NCI-H2029 treated with DMSO at 0.1 percent for 48 hours (cell line): ENCODE measurements at regions not wholly inside any gene's neighbourhood (a gene's known extent, or its start where the extent isn't known, plus 50 kb on each side); places are given as distances from the start of the nearest gene placed in this dataset.

ENCODE experiments used
- DNase-seq: peaks from one replicate; lab custom pipeline; 2025; lab: John Stamatoyannopoulos, UW

GRCh38 chr20:60213126-60213893 is 255.1 kb downstream of the CDH26 start:
- no peak for DNase-seq

- no peak for DNase-seq
Measured at GRCh38 chr20:60214901-60215815, 256.9 kb downstream of the CDH26 start.

DNA sequence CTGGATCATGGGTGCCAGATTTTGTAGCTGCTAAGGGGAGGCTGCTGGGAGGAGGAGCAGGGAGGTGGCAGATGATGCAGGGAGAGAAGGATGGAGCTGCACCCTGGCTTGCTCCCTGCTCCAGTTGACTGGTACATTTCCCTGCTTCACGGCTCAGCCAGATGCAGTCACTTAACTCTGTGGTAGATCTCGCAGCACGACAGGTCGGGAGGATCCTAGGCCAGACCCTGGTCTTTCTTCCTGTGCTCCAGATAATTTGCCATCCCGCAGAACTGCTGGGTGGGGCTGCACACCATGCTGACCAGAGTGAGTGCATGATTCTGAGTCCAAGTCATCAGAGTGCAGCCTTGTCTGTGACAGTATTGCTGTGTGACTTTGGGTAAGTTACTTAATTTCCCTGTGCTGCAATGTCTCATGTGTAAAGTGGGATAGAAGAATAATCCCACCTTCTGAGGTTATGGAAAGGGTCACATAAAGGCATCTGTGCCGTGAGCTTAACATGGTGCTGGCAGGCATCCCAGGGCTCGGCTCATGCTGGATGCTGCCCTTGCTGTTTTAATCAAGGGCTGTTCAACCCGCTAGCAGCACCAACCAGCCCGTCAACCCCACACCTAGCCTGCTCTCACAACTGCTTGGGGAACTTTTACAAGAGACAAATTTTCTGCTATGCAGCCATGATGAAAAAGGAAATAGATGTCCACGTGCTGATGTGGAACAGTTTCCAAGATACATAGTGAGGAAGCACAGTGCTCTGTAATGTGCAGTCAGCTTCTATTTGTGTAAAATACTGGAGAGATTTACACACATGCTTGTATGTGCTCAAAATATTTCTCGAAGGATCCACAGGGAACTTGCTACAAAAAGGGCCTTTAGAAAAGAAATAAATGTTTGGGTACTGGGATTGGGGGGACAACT is 257.9 kb downstream of the CDH26 start:
- DNase-seq = no peak

DNA sequence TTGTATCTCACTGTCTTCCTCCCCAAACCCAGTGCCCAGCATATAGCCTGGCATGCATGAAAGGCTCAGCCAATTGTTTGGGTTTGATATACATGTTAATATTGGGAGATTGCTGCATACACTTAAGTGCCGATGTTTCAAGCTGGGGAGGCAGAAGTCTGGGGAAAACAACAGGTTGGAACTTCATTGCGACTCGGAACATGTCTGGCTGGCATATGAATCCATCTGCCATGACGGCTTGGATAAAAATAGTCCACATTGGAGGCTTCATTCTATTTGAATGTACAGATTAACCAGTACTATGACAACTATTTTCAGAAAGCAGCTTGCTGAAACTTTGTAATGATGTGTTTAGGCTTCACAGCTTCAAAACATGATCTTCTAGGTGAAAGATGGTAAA is 261.0 kb downstream of the CDH26 start:
- no peak for DNase-seq

DNA sequence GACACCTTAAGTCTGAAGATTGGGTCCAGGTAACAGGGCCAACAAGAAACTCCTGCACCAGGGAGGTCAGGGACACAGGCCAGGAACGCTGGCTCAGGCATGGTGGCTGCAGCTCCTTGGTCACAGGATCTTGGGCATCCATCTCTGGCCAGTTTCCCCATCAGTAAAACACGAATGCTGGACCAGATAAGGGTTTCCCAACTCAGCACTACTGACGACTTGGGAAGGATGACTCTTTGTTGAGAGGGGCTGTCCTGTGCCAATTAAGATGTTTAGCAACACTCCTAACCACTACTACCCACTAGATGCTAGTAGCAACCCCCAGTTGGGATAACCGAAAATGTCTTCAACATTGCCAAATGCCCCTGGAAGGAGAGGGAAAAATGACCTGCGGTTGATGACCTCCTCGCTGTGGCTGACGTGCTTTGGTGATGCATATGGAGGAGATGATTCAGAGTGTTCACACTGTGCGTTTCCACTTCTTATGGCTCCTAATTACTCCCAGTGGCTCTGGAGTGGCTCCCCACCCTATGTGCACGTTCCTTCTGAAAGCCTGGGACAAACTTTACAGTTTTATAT is 261.9 kb downstream of the CDH26 start:
- DNase-seq = no peak

DNA sequence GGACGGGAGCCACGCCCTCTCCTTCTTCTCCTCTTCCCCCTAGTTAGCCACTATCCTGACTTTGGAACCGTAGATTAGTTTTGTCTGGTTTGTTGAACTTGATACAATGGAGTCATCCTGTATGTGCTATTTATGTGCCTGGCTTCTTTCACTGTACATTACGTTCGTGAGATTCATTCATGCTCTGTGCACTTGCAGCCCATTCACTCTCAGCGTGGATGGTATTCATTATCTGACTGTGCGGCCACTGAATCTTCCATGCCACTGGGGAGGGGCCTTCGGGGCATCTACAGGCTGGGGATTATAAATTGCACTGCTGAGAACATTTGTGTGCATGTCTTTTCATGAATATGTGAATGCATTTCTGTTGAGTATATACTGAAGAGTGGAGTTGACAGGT is 262.5 kb downstream of the CDH26 start:
- no peak for DNase-seq

DNA sequence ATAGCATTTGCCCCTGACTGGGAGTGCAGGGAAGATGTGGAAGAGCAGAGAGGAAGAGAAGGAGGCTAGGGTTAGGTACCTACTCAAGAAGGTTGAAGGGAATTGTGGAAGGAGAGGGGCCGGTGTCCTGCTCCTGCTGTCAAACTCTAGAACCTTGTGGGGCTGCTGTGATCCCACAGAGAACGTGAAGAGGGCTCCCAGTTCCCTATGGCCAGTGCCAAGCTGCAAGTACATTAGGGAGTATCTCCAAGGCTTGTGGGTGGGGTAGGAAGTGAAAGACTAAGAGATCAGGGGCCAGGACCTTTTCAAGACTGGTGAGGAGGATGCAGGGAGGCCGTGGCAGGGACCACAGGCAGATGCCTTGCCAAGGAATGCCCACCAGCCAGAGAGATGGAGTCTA is 263.4 kb downstream of the CDH26 start:
- DNase-seq = no peak

GRCh38 chr20:60222497-60222896 is 264.3 kb downstream of the CDH26 start:
- DNase-seq = no peak

DNA sequence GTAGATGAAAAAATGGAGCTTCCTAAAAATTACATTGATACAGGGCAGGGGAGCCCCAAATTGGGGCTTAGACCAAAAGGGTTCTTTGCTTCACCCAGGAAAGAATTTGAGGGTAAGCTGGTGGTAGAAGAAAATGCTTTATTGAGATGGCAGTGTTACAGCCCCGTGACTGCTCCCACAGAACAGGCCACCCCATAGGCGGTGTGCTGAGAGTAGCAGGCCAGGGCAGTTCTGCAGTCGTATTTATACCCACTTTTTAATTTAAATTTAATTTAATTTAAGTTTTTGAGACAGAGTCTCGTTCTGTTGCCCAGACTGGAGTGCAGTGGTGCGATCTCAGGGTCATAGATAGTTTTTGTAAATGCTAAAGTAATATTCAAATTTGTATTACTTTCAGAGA is 265.0 kb downstream of the CDH26 start:
- no peak for DNase-seq

DNA sequence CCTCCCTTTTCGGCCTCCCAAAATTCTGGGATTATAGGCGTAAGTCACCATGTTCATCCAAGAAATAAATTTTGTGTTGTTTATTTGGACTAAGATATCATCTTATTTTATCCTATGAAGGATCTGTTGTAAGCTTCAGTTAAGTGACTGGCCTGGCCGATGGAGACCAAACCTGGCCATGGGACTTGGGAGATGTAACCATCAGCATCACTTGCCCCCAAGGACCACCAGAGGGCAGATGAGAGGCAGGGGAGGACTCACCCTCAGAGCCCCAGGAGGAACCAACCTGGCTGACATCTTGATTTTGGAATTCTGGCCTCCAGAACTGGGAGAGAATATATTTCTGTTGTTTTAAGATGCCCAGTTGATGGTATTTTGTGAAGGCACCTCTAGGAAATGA is 266.7 kb downstream of the CDH26 start:
- no peak for DNase-seq

- no peak for DNase-seq
Measured at GRCh38 chr20:60228255-60228654, 270.0 kb downstream of the CDH26 start.

- DNase-seq = no peak
Measured at GRCh38 chr20:60232380-60232779, 274.2 kb downstream of the CDH26 start.

GRCh38 chr20:60233018-60233630 is 274.9 kb downstream of the CDH26 start:
- no peak for DNase-seq

- no peak for DNase-seq
Measured at GRCh38 chr20:60236613-60237012, 278.4 kb downstream of the CDH26 start.

GRCh38 chr20:60237981-60238380 is 279.8 kb downstream of the CDH26 start:
- DNase-seq = no peak

- no peak for DNase-seq
Measured at GRCh38 chr20:60238992-60239660, 280.9 kb downstream of the CDH26 start.

DNA sequence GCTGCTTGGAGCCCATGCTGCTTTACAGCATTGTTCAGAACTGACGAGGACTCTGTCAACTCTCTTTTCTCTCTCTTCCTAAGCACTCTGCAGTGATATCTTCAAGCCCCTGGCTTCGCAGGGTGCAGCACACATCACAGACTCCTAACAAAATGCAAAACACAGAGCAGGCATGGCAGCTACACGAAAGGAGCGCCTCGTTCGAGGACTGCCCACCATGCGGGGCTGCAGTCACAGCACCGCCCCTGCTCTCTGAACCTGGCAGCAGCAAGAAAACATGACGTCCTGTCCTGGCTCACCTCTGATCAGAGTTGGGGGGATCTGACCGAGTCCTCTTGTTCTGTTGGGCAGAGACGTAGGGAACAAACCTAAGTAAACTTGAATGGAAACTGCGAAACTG is 281.7 kb downstream of the CDH26 start:
- no peak for DNase-seq

DNA sequence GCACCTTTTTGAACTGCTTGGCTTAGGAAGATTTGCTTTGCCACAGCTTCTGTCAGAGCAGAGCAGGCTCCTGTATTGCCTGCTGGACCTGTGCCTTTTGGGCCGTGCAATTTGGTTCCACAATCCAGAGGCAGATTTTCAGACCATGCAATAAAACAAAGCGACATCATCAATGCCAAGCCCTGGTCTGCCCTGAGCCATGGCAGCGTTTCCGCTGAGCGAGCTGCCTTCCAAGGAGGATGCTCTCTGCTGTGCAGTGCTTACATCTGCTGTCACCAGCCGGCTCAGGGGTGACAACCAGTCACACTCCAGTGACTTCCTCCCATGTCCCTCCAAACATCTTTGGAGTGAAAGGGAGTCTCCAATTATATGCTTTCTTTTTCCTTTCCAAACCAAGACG is 282.2 kb downstream of the CDH26 start:
- no peak for DNase-seq

DNA sequence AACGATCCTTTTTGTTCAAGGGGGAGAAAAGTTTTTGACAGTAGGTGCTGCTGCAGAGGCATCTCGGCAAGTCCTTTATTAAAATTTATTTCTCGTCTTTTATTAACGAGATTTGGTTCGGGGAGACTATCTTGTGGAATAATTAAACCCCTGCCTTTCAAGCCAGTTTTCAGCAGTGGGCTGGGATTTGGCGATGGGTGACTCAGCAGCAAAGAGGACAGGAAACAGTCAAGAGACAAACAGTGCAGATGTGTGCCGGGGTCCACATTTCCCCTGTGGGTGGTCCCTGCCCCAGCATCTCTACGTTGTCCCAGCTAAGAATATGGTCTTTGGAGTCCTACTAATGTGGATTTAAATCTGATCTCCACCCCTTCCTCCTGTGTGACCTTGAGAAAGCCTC is 282.8 kb downstream of the CDH26 start:
- no peak for DNase-seq

- DNase-seq = no peak
Measured at GRCh38 chr20:60242836-60243505, 284.7 kb downstream of the CDH26 start.
